ENCODE measurements at regions not wholly inside any gene's neighbourhood (a gene's known extent, or its start where the extent isn't known, plus 50 kb on each side); places are given as distances from the start of the nearest gene placed in this dataset.

DNA sequence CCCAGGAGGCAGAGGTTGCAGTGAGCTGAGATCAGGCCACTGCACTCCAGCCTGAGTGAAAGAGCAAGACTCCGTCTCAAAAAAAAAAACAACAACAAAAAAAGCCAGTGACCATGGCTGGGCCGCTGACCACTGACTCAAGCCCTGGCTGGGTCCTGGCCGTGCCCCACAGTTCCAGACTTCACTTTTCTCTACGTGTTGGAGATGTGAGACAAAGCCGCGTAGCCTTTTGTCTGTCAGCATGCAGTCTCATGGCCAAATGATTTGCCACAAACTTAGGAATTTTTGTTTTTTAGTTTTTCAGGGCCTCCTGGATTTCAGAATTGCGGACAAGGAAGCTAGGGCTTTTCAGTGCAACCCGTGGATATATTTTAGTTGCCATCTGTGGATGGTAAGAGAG is 89.3 kb upstream of the CIBAR2 start:
- TF ChIP-seq EZH2 (IDR thresholded peaks at IDR 0.05; ENCODE audit: low read depth): no peak
- TF ChIP-seq, protein P1, sequence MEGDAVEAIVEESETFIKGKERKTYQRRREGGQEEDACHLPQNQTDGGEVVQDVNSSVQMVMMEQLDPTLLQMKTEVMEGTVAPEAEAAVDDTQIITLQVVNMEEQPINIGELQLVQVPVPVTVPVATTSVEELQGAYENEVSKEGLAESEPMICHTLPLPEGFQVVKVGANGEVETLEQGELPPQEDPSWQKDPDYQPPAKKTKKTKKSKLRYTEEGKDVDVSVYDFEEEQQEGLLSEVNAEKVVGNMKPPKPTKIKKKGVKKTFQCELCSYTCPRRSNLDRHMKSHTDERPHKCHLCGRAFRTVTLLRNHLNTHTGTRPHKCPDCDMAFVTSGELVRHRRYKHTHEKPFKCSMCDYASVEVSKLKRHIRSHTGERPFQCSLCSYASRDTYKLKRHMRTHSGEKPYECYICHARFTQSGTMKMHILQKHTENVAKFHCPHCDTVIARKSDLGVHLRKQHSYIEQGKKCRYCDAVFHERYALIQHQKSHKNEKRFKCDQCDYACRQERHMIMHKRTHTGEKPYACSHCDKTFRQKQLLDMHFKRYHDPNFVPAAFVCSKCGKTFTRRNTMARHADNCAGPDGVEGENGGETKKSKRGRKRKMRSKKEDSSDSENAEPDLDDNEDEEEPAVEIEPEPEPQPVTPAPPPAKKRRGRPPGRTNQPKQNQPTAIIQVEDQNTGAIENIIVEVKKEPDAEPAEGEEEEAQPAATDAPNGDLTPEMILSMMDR (conservative IDR thresholded peaks at IDR 0.05): no peak

Measured in PC-9 (cell line).